HG03097 (cell line): ENCODE measurements at regions not wholly inside any gene's neighbourhood (a gene's known extent, or its start where the extent isn't known, plus 50 kb on each side); places are given as distances from the start of the nearest gene placed in this dataset.
"Not testable (repeated sequence)": the region's sequence is repeated elsewhere in the genome, so short reads cannot be mapped to it uniquely, and the experiment has no call there.

ENCODE experiments used
- ATAC-seq: cut with Tn5 transposase; IDR thresholded peaks from one replicate; pipeline ENCODE4 v1.9.1; 2021; ENCODE audit not compliant: unreplicated experiment, low FRiP score

GRCh38 chrX:13226214-13226613 is 93.6 kb downstream of the ATXN3L start:
- no peak for ATAC-seq

GRCh38 chrX:13223868-13224567 is 95.8 kb downstream of the ATXN3L start:
- no peak for ATAC-seq

DNA sequence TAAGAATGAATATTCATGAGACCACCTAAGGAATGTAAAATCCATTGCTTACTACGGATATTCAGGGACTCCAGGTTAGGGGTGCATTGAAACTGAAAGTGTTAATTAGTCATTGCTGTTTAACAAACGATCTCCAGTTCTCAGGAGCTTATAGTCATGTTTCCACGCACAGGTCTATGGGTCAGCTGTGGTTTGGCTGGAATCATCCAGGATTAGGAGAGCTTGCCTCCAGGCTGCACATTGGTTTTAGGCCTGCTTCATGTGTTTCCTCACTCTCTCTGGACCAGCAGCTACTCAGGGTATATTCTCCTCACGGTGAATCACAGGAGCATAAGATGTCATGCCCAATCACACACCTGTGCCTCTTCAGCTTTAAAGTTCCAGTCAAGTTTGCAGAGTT is 98.9 kb downstream of the ATXN3L start:
- ATAC-seq: no peak

DNA sequence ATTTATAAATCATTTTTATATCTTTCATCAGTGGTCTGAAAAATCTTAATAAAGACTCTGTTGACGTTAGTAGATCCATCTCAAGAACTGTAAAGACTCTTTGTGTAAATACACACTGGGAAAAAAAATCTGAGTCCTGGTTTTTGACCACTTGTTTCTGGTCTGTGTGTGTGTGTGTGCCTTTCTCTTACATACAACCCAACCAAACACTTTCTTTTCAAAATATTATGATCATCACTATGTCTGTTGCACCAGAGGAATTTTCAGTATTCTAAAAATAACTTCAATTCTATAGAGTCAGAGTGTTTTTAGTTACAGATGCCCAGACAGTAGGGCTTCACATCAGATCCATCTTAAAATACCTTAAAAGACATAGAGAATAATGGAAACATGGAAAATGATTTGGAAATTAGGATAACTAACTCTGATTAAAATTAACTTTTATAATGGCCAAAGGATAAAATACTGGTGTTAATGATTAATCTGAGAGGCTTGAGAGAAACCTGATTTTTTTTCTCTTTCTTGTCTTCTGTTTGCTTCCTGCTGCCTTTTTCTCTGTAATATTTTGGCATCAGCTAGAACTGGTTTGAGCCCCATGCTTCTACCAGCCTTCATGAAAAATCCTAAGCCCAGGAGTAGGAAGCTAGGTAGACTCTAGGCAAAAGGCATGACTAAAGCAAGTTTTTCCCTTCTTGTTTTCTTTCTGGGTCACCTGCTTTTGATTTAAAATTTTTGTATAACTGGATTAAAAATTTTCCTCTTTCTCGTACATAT is 99.7 kb downstream of the ATXN3L start:
- ATAC-seq: no peak

- ATAC-seq: no peak
Measured at GRCh38 chrX:13218758-13219157, 101.1 kb downstream of the ATXN3L start.

DNA sequence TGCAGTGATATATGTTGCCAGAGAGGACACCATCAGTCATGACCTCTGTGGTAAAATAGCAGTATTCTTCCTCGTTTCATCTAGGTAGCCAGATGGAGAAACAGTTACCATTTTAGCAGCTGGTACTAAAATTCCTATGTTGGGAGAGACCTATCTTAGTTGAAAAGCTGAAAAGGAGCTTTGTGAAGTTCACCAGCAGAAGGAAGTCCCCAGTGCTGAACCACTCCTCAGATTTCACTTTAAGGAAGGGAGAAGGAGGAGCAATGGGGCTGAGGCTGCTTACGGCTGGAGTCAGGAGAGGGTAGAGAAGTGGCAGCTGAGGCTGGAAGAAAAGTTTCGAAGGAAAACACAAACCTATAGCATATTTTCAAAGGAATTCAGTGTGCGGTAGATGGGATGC is 103.7 kb downstream of the ATXN3L start:
- ATAC-seq: no peak

DNA sequence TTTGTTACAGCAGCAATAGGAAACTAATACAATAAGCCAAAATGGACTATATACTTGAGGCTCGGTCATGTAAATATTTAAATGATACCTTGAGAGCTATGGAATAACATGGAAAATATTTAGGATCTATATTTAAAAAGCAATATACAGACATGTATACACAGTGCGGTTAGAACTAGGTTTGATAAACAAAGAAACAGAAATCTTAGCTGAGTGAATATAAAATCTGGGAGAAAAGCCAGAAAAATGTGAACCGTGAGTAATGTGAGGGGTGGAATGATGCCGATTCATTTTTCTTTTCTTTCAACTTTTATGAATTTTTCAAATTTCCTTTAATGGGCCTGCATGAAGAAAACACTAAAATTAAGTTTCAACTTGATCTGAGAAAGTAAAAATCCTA is 104.1 kb downstream of the ATXN3L start:
- no peak for ATAC-seq

GRCh38 chrX:13212191-13212651 is 107.6 kb downstream of the ATXN3L start:
- ATAC-seq: no peak

- not testable (repeated sequence) for ATAC-seq
Measured at GRCh38 chrX:13210142-13210541, 109.7 kb downstream of the ATXN3L start.

GRCh38 chrX:13209704-13210103 is 110.1 kb downstream of the ATXN3L start:
- not testable (repeated sequence) for ATAC-seq

DNA sequence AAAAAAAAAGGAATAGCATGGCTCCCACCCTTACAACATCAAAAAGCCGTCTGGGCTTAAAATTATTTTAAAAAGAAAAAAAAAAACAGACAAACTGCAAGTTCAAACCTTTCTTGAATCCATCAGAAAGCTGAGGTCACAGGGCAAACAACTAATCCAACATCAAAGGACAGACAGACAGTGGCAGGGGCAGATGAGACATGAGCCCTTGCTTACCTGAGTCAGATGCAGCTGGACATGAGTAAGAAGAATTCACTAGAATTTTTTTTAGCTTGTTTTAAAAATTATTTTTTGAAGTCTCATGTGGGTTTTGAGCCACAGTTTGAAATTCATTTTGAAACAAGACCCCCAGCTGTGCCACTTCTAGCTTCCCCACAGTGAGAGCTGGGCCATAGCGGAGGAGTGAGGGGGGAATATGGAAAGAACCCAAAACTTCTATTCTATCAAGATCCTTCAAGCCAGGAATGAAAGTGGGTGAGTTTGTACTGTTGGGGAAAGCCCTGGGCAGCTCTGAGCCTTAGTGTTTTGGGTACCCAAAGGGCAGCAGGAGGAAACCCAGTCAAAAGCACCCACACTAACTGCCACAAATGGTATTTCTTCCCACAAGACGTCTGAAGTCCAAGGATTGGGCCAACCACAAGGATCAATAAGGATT is 111.4 kb downstream of the ATXN3L start:
- ATAC-seq: no peak

GRCh38 chrX:13203271-13203670 is 116.6 kb downstream of the ATXN3L start:
- ATAC-seq: no peak

- no peak for ATAC-seq
Measured at GRCh38 chrX:13201605-13202219, 118.1 kb downstream of the ATXN3L start.

GRCh38 chrX:13200398-13200797 is 119.5 kb downstream of the ATXN3L start:
- ATAC-seq: no peak

DNA sequence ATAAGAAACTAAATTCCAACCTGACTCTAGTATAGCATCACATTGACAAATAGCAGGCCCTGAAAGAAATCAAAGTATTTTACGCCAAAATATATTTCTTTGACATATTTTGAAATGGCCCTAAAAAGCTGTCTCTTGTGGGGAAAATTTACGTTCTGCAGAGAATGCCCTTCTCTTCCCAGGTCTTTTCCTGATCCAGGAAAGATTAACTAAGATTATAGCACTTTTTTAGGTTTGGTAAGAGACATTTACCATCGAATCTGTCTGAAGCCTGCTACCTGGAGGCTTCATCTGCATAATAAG is 121.1 kb downstream of the ATXN3L start:
- no peak for ATAC-seq

- no peak for ATAC-seq
Measured at GRCh38 chrX:13198056-13198761, 121.6 kb downstream of the ATXN3L start.

- ATAC-seq: no peak
Measured at GRCh38 chrX:13196782-13197181, 123.1 kb downstream of the ATXN3L start.

GRCh38 chrX:13195340-13195739 is 124.5 kb downstream of the ATXN3L start:
- no peak for ATAC-seq

- ATAC-seq: no peak
Measured at GRCh38 chrX:13194291-13195103, 125.4 kb downstream of the ATXN3L start.

GRCh38 chrX:13190051-13190450 is 129.8 kb downstream of the ATXN3L start:
- no peak for ATAC-seq
